Duodenal mucosa (tissue), 2 donors: ENCODE measurements at regions not wholly inside any gene's neighbourhood (a gene's known extent, or its start where the extent isn't known, plus 50 kb on each side); places are given as distances from the start of the nearest gene placed in this dataset.

ENCODE experiments used
- H3K27ac ChIP-seq: one replicate; pipeline ENCODE4 v1.7.0; 2013; ENCODE audit warnings: low read depth, low read length
- H3K27me3 ChIP-seq, 2 donors: one replicate each; pipeline ENCODE4 v1.7.0; 2013; ENCODE audit warnings: low read length in 2 of 2, control low read depth in 1 of 2; ENCODE audit not compliant: insufficient read depth in 2 of 2, control insufficient read depth in 1 of 2
- H3K36me3 ChIP-seq, 2 donors: one replicate each; pipeline ENCODE4 v1.7.0; 2013; ENCODE audit warnings: low read length in 2 of 2, control low read depth in 1 of 2; ENCODE audit not compliant: insufficient read depth in 2 of 2, control insufficient read depth in 1 of 2
- H3K4me1 ChIP-seq, 2 donors: one replicate each; pipeline ENCODE4 v1.7.0; 2013; ENCODE audit warnings: low read length in 2 of 2, control low read depth in 1 of 2; ENCODE audit not compliant: insufficient read depth in 2 of 2, control insufficient read depth in 1 of 2
- H3K4me3 ChIP-seq, 2 donors: one replicate each; pipeline ENCODE4 v1.7.0; 2013; ENCODE audit warnings: low read length in 2 of 2, low read depth in 1 of 2
- H3K9ac ChIP-seq, 2 donors: one replicate each; pipeline ENCODE4 v1.7.0; 2013; ENCODE audit warnings: low read length in 2 of 2, low read depth in 1 of 2
- H3K9me3 ChIP-seq, 2 donors: one replicate each; pipeline ENCODE4 v1.7.0; 2013; ENCODE audit warnings: low read length in 2 of 2, control low read depth in 1 of 2; ENCODE audit not compliant: control insufficient read depth in 1 of 2

DNA sequence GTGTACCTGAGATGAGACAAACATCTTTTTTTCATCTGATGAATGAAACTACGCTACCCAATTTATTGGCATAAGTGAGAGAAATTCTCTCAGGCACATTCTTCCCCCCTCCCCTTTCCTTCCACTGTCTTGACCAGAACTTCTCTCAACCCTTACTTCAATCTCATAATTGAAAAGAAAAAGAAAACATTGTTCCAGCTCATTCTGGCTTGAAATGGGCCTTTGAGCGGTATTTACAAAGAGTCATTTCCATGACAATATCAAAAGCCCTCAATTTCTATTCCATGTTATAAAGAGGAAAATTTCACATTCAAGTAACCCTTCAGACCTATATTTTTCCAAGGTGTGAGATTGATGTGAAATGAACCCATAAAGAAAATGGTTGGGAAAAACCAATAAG, 145.9 kb downstream of the PCSK1 start:
- Histone ChIP-seq H3K9me3 (no peaks in the 10 kb centered on the region), H3K9ac (no peak overlapping the region), H3K27ac (no peak overlapping the region), H3K4me3 (no peak overlapping the region), H3K36me3 (no peaks in the 10 kb centered on the region), H3K4me1 (peaks cover 0 to 5% of the 10 kb centered on the region in 2 donors), H3K27me3 (no peaks in the 10 kb centered on the region)

DNA sequence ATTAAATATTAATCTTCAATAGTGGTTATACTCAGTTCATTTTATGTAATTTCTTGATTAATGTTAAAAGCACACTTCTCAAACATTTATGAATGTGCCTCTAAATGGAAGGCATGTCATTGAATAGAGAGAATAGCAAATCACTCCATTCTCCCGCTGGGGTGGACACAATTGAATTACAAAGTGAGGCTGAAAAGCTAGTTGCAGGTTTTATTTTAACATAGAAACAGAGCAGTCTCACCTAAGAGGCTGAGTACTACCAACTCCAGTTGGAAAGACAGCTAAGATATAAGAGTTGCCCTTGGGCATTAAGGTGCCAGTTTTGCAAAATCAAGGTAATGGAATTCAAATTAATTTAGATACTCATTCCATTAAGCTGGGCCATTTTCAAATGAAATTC, 147.2 kb downstream of the PCSK1 start:
- Histone ChIP-seq H3K9ac (no peak overlapping the region), H3K27ac (no peak overlapping the region), H3K27me3 (no peaks in the 10 kb centered on the region), H3K4me3 (no peak overlapping the region), H3K9me3 (no peaks in the 10 kb centered on the region), H3K4me1 (peaks cover 0 to 5% of the 10 kb centered on the region in 2 donors), H3K36me3 (no peaks in the 10 kb centered on the region)

DNA sequence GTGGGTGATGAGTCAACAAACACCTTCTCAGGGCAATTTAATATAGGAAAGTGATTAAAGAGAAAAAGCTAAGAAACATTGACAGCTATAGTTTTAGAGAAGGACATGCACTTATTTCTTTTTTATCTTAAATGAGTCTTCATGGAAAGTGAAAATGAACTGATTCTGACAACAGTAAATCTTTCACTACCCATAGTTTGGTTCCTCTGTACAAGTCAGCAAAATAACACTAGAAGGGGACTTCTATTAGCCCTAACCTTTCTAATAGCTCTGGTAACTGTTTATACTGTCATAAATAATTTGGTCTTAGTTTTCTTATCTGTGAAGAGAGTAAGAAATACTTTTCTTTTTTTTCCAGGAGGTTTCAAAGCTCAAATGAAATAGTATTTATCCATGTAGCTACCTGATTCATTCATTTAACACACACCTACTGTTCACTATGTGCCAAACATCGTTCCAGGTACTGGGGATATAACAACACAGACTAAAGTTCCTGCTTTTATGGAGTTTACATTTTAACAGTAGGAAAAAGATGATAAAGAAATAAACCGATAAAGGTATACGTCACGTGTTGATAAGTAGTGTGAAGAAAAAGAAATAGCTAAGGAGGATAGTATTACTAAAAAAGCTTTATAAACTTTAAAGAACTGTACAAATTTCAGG, 148.2 kb downstream of the PCSK1 start:
- no peak overlapping the region for H3K9ac ChIP-seq
- no peak overlapping the region for H3K27ac ChIP-seq
- no peaks in the 10 kb centered on the region for H3K27me3 ChIP-seq
- H3K36me3 ChIP-seq, result no peaks in the 10 kb centered on the region
- H3K4me3 ChIP-seq, result no peak overlapping the region
- peaks cover 0 to 5% of the 10 kb centered on the region in 2 donors for H3K4me1 ChIP-seq
- no peaks in the 10 kb centered on the region for H3K9me3 ChIP-seq

DNA sequence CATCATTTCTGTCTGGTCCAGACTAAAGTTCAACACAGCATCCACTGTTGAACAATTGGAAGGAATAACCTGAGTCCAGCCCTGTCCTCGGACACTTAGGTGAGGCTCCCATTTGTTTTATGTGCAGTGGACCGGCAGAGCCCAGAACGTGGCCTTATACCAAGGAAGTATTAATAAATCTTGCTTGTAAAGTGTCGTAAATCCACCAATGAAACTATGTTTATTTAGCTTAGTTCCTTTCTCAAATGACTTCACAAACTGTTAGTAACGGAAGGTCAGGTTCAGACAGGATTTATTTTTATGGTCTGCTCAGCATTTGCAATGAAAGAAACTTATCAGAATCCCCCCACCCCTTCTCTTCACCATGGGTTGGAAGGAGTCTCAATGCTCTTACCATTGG, 149.5 kb downstream of the PCSK1 start:
- H3K9me3 ChIP-seq, result no peaks in the 10 kb centered on the region
- peaks cover 0 to 5% of the 10 kb centered on the region in 2 donors for H3K4me1 ChIP-seq
- no peak overlapping the region for H3K9ac ChIP-seq

DNA sequence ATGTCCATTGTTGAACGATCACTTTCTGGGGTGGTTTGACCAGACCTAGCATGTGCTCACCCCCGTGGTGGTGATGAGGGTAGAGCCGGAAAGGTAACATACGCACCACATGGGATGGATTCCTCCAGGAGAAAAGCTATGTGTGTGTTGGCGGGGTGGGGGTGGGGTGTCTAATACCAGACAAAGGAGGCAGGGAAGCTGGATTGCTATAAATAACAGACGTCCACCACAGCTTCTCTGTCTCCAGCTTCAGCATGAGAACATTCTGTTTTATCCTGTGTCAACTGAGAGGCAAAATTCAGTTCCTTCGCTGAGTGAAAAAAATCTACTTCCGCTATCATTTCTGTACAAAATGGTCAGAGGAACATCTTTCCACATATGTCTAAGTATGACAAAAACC, 151.0 kb downstream of the PCSK1 start:
- Histone ChIP-seq H3K4me1 (peaks cover 0 to 5% of the 10 kb centered on the region in 2 donors), H3K27me3 (no peaks in the 10 kb centered on the region), H3K4me3 (no peak overlapping the region), H3K27ac (no peak overlapping the region), H3K36me3 (no peaks in the 10 kb centered on the region), H3K9ac (no peak overlapping the region), H3K9me3 (no peaks in the 10 kb centered on the region)

More for the DNA sequence above, 149.5 kb downstream of the PCSK1 start:
- H3K27ac ChIP-seq, result no peak overlapping the region
- no peaks in the 10 kb centered on the region for H3K27me3 ChIP-seq
- H3K4me3 ChIP-seq, result no peak overlapping the region
- no peaks in the 10 kb centered on the region for H3K36me3 ChIP-seq

DNA sequence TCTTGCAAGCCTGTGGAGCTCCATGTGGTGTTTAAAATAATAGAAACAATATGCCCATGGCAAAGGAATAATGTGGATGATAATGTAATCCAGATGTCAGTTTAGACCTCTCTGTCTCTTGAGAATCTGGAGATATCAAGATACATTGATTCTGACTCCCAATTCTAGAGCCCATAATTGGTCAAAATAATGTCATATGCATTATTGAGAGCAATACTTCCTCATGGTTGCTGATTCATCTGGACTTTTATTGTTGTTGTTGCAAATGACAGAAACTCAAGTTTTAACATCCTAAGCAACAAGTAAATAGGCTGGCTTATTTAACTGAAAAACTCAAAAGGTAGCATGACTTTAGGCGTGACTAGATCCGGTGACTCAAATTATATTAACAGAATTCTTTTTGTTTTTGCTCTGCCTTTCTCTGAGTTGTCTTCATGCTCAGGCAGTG, 152.1 kb downstream of the PCSK1 start:
- no peak overlapping the region for H3K4me3 ChIP-seq
- no peaks in the 10 kb centered on the region for H3K9me3 ChIP-seq
- no peaks in the 10 kb centered on the region for H3K36me3 ChIP-seq
- peaks cover 0 to 5% of the 10 kb centered on the region in 2 donors for H3K4me1 ChIP-seq
- H3K27me3 ChIP-seq, result no peaks in the 10 kb centered on the region
- H3K27ac ChIP-seq, result no peak overlapping the region
- H3K9ac ChIP-seq, result no peak overlapping the region

DNA sequence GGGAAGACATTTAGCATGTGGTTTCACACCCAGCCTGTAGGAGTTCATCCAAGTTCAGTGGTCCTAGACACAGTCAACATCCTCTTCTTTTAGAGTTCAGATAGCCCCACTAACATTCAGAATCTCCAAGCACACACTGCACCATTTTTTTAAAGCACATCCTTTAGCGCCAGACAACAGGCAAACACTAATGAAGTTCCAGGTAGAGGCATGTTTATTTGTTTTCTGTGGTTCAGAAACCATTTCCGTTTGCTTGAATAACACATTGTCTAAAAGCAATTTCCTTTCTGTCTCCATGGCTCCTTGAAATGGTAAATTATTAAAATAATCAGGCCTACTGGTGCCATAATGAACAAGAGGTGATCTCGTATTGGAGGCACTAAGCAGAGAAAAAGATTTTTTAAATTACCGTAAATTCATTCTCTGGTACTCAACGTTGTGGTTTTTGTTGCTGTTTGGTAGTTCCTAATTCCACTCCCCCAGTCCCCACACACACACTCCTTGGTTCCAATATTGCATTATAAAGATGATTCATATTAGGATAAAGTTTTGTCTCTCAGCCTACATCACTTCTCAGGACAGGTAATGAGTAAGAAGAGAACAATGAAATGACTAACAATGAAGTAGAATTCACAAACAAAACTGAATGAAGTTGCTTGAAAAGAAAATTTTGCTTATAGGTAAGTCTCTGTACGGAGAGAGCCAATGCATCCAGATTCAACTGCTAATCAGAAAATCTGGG, 153.1 kb downstream of the PCSK1 start:
- Histone ChIP-seq H3K36me3 (no peaks in the 10 kb centered on the region), H3K4me1 (peaks cover 0 to 5% of the 10 kb centered on the region in 2 donors), H3K9ac (no peak overlapping the region), H3K27ac (no peak overlapping the region), H3K9me3 (no peaks in the 10 kb centered on the region), H3K4me3 (no peak overlapping the region), H3K27me3 (no peaks in the 10 kb centered on the region)

DNA sequence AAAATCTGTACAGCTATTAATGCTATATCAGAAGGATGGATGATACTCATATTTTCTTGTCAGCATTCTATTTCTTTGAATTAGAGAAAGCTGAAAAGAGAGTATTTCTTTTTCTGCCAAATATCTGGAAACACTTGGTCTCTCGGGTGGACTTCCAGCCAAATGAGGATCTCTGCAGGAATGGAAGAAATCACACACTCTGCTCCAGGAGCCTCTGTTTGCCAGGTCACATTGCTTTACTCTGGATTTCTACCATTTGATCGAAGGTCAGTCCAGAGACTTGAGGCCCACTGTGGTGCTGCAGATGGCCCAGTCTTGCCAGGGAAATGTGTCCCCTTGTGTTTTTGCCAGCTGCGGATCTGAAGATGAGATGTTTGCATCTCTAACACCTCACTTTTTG, 154.1 kb downstream of the PCSK1 start:
- H3K4me3 ChIP-seq, result no peak overlapping the region
- H3K9me3 ChIP-seq, result no peaks in the 10 kb centered on the region
- no peaks in the 10 kb centered on the region for H3K27me3 ChIP-seq
- H3K9ac ChIP-seq, result no peak overlapping the region
- H3K4me1 ChIP-seq, result no peaks in the 10 kb centered on the region
- H3K36me3 ChIP-seq, result no peaks in the 10 kb centered on the region
- H3K27ac ChIP-seq, result no peak overlapping the region

DNA sequence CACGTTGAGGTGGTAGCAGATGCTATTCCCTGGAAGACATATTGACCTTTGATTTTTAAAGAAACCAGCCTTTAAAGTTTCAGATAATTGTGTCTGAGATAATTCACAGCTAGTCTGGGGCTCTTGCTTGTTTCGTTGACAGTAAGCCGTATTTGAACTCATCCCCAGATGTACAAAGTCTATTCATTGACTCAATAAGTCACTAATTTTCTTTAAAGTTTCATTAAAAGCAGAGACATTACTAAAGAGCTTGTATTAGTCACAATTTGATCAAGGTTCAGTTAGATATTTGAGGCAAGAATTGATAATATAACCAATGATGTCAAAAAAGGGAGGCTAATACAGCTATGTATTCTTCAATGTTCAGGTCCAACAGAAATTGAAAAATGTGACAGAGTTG, 158.0 kb downstream of the PCSK1 start:
- H3K4me1 ChIP-seq, result no peaks in the 10 kb centered on the region
- H3K36me3 ChIP-seq, result no peaks in the 10 kb centered on the region
- peaks cover 4 to 7% of the 10 kb centered on the region in 2 donors for H3K9me3 ChIP-seq
- no peak overlapping the region for H3K27ac ChIP-seq
- H3K27me3 ChIP-seq, result no peaks in the 10 kb centered on the region
- H3K4me3 ChIP-seq, result no peak overlapping the region
- no peak overlapping the region for H3K9ac ChIP-seq

DNA sequence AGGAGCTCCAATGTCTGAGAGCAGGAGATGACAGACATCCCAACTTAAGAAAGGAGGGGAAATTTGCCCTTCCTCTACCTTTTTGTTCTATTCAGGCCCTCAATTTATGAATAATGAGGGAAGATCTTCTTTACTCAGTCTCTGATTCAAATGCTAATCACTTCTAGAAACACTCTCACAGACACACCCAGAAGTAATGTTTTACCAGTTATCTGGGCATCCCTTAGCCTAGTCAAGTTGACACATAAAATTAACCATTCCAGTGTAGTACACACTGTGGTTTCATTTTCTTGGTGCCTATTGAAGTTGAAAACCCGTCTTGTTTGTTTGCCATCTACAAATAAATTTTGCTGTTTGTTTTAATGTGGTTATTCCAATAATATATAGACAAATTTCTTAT, 167.6 kb downstream of the PCSK1 start:
- Histone ChIP-seq H3K4me1 (no peaks in the 10 kb centered on the region), H3K9ac (no peak overlapping the region), H3K27me3 (no peaks in the 10 kb centered on the region), H3K4me3 (no peak overlapping the region), H3K27ac (no peak overlapping the region), H3K9me3 (peaks cover 3 to 21% of the 10 kb centered on the region in 2 donors), H3K36me3 (no peaks in the 10 kb centered on the region)
